HPDE6-E6E7 (cell line): ENCODE measurements at regions not wholly inside any gene's neighbourhood (a gene's known extent, or its start where the extent isn't known, plus 50 kb on each side); places are given as distances from the start of the nearest gene placed in this dataset.
"Not testable (repeated sequence)": the region's sequence is repeated elsewhere in the genome, so short reads cannot be mapped to it uniquely, and the experiment has no call there.

Source experiments
- DNase-seq: peaks from one replicate; pipeline ENCODE4 v3.0.0; 2011; ENCODE audit warnings: missing footprints; ENCODE audit errors: extremely low spot score

GRCh38 chr6:167690167-167690922 lies 136.4 kb upstream of the AFDN start:
- DNase-seq: not testable (repeated sequence)

DNA sequence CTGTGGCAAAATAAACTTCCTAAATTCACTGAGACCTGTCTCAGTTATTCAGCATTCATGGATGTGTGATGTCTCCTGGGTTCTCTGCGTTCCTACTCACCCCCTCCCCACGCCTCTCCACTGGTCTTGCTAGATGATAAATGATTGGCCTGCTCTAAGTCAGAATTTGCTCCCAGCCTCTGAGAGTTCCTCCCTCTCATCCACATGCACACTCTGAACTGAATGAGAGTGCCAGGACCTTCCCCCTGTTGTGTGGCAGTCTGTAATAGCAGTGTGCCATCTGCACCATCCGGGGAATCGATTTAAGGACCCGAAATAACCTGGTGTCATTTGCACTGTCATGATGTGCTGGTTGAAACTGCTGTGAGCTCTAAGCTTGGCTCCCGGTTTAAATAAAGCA lies 135.8 kb upstream of the AFDN start:
- DNase-seq: no peak

- DNase-seq: no peak
These were observed 135.0 kb upstream of the AFDN start for GRCh38 chr6:167691533-167692312.

DNA sequence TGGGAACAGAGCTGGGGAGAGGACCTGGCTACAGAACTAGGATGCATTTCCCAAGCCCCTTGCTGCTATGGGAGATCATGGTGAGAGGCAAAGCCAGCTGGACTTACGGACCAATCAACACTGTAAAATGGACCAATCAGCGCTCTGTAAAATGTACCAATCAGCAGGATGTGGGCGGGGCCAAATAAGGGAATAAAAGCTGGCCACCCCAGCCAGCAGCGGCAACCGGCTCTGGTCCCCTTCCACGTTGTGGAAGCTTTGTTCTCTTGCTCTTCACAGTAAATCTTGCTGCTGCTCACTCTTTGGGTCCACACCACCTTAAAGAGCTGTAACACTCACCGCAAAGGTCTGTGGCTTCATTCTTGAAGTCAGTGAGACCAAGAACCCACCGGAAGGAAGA lies 133.2 kb upstream of the AFDN start:
- DNase-seq: not testable (repeated sequence)

GRCh38 chr6:167695831-167696230 lies 130.9 kb upstream of the AFDN start:
- no peak for DNase-seq

DNA sequence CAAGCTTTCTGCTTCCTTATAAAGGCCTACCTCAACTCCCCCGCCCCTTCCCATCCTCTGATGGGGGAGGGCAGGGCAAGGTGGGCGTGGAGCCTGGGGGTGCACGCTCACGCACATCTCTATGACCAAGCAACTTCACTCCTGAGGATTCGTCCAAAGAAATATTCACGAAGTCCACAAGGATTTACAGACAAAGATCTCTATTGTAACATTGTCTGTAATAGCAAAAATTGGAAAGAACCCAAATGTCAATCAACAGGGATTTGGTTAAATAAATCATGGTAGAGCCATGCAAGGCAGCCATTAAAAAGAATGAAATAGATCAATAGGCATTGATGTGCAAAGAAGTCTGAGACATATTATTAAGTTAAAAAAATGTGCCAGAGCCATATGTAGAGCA lies 130.4 kb upstream of the AFDN start:
- no peak for DNase-seq

GRCh38 chr6:167697316-167697715 lies 129.4 kb upstream of the AFDN start:
- DNase-seq: no peak

GRCh38 chr6:167698540-167698939 lies 128.2 kb upstream of the AFDN start:
- no peak for DNase-seq

- DNase-seq: peak; percentile 47
These were observed 127.4 kb upstream of the AFDN start for GRCh38 chr6:167699141-167699931.

GRCh38 chr6:167700199-167700598 lies 126.5 kb upstream of the AFDN start:
- no peak for DNase-seq

DNA sequence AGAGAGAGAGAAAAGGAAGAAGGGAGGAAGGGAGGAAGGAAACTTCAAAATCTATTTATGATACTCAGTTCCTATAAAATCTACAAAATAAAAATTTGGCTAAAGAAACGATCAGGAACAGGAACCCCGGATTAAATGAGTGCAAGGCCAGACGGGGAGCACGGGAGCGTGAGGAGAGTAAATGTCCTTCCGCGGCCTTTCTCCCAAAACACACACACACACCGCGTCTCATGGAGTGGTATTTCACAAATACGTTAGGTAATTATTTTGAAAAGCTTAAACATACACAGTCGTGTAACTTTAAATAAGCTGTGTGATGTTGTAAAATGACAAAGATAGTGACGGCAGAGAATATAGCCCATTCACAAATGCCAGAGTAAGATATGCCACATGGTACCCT lies 125.7 kb upstream of the AFDN start:
- DNase-seq: no peak

DNA sequence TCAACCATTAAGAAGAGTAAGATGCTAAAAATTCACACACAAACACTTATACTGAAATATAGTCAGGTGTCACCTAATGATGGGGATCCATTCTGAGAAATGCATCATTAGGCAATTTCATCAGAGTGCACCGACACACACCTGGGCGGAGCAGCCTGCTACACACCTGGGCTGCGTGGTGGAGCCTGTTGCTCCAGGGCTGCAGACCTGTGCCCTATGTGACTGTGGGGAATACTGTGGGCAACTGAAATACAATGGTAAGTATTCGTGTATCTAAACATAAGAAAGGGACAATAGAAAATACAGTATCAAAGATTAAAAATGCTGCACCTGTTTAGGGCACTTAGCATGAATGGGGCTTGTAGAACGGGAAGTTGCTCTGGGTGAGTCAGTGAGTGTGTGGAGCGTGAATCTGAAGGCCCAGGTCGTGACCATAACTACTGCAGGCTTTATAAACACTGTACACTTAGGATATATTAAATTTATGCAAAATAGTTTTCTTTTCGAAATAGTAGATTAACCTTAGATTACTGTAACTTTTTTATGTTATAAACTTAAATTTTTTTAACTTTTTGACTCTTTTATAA lies 124.4 kb upstream of the AFDN start:
- DNase-seq: no peak

- no peak for DNase-seq
These were observed 123.4 kb upstream of the AFDN start for GRCh38 chr6:167703347-167703746.

DNA sequence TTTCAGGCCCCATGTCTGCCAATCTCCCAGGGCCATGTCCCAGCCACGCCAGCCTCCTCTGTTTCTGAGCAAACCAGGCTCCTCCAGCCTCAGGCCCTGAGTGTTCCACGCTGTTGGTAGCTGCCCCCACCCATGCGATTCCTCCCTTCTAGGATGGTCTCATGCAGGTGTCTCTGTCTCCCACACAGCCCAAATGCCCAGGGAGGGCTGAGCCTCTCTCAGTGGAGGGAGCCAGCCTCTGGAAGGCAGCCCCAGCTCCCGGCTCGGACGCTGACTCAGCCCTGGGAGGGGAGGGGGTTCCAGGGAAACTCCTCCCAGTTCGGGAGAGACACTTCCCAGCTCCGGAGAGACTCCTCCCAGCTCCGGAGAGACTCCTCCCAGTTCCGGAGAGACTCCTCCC lies 122.9 kb upstream of the AFDN start:
- no peak for DNase-seq

- DNase-seq: no peak
These were observed 122.3 kb upstream of the AFDN start for GRCh38 chr6:167704396-167704901.

- no peak for DNase-seq
These were observed 121.4 kb upstream of the AFDN start for GRCh38 chr6:167705211-167705750.

DNA sequence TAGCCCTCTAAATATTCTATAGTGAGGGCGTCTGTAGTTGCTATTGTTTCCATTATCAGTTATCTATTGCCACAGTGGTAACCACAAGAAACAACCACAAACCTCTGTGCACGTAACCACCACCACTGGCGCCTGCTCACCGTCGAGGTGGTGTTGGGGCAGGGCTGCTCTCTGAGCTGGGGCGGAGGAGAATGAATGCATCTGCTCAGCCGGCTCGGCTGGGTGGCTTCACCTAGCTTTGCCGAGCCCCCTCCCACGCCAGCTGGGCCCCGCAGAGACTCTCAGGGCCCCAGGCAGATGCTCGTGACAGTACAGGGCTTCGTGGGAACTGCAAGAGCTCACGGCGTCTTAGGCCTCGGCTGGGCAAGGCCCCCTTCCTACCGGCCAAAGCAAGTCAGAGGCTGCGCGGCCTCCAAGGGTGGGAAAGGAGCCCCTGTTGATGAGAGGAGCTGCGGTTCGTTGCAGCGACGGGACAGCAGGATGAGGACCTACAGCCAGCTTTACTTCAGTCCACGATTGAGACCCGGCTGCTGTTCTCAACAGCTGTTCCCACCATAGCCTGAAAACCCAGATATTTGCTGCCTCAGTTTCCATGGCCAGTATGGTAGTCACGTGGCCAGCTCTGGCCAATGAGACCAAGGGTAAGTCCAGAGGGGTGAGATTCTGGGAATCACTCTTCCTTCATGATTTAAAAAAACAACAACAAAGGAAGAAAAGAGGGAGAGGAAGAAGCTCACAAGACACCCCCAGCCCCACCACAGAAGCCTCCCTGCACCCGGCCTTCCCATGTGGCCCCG lies 120.2 kb upstream of the AFDN start:
- no peak for DNase-seq

- no peak for DNase-seq
These were observed 118.8 kb upstream of the AFDN start for GRCh38 chr6:167707686-167708500.

- DNase-seq: no peak
These were observed 118.1 kb upstream of the AFDN start for GRCh38 chr6:167708501-167709094.
